CD4-positive, alpha-beta T cell treated with Interferon alpha-2 for 1 hour (primary cell): ENCODE measurements at regions not wholly inside any gene's neighbourhood (a gene's known extent, or its start where the extent isn't known, plus 50 kb on each side); places are given as distances from the start of the nearest gene placed in this dataset.
"Not testable (repeated sequence)": the region's sequence is repeated elsewhere in the genome, so short reads cannot be mapped to it uniquely, and the experiment has no call there.

Source experiments
- DNase-seq, 2 donors: peaks; one replicate each; pipeline ENCODE4 v3.0.0-alpha.2; 2020 to 2022

GRCh38 chr15:67945951-67946700 lies 106.3 kb upstream of the RNU6-1 start:
- no peak for DNase-seq

GRCh38 chr15:67946701-67947100 lies 106.9 kb upstream of the RNU6-1 start:
- no peak for DNase-seq

GRCh38 chr15:67947254-67948039 lies 106.7 kb upstream of the PIAS1 start:
- no peak for DNase-seq

GRCh38 chr15:67948215-67948614 lies 105.9 kb upstream of the PIAS1 start:
- DNase-seq = no peak

- not testable (repeated sequence) for DNase-seq
Measured at GRCh38 chr15:67951187-67951586, 102.9 kb upstream of the PIAS1 start.

GRCh38 chr15:67953299-67953698 lies 100.8 kb upstream of the PIAS1 start:
- no peak for DNase-seq

- DNase-seq = no peak
Measured at GRCh38 chr15:67955252-67955651, 98.9 kb upstream of the PIAS1 start.

- DNase-seq = no peak
Measured at GRCh38 chr15:67957435-67958132, 96.5 kb upstream of the PIAS1 start.

- DNase-seq = peak in 1 of 2 donors; percentile 15
Measured at GRCh38 chr15:67967871-67968431, 86.2 kb upstream of the PIAS1 start.

- no peak for DNase-seq
Measured at GRCh38 chr15:67968564-67968963, 85.6 kb upstream of the PIAS1 start.

GRCh38 chr15:67968966-67969365 lies 85.1 kb upstream of the PIAS1 start:
- no peak for DNase-seq

- DNase-seq = no peak
Measured at GRCh38 chr15:67969892-67970291, 84.2 kb upstream of the PIAS1 start.

- no peak for DNase-seq
Measured at GRCh38 chr15:67972377-67972776, 81.7 kb upstream of the PIAS1 start.

- DNase-seq = no peak
Measured at GRCh38 chr15:67973846-67974245, 80.3 kb upstream of the PIAS1 start.

- no peak for DNase-seq
Measured at GRCh38 chr15:67976506-67977073, 77.5 kb upstream of the PIAS1 start.

- no peak for DNase-seq
Measured at GRCh38 chr15:67977414-67978089, 76.6 kb upstream of the PIAS1 start.

- no peak for DNase-seq
Measured at GRCh38 chr15:67979281-67979680, 74.8 kb upstream of the PIAS1 start.

GRCh38 chr15:67980171-67980570 lies 73.9 kb upstream of the PIAS1 start:
- DNase-seq = no peak

- DNase-seq = no peak
Measured at GRCh38 chr15:67980773-67981685, 73.1 kb upstream of the PIAS1 start.

- DNase-seq = no peak
Measured at GRCh38 chr15:67981848-67982247, 72.3 kb upstream of the PIAS1 start.

- DNase-seq = no peak
Measured at GRCh38 chr15:67991706-67992105, 62.4 kb upstream of the PIAS1 start.
